22Rv1 (cell line): ENCODE measurements at regions not wholly inside any gene's neighbourhood (a gene's known extent, or its start where the extent isn't known, plus 50 kb on each side); places are given as distances from the start of the nearest gene placed in this dataset.

Source experiments
- CTCF ChIP-seq: fragments of 450-650 bp; IDR thresholded peaks from 2 replicates; pipeline ENCODE4 v1.5.1; 2017; ENCODE audit warnings: mild to moderate bottlenecking
- ZFX ChIP-seq: fragments of 450-650 bp; IDR thresholded peaks from 2 replicates; pipeline ENCODE4 v1.6.1; 2017; ENCODE audit warnings: antibody characterized with exemption, borderline replicate concordance

- TF ChIP-seq CTCF (no peak), ZFX (no peak)
These were observed 219.3 kb upstream of the SH3BP4 start for GRCh38 chr2:234732404-234733092.
